ENCODE measurements at regions not wholly inside any gene's neighbourhood (a gene's known extent, or its start where the extent isn't known, plus 50 kb on each side); places are given as distances from the start of the nearest gene placed in this dataset.

GRCh38 chr2:59881218-59881617 lies 672.2 kb downstream of the BCL11A start:
- no peak overlapping the region for H3K27ac Mint-ChIP-seq
- H3K4me1 Mint-ChIP-seq (ENCODE audit: low read depth in 2 of 2), result no peaks in the 10 kb centered on the region
- no peak for DNase-seq (ENCODE audit: low spot score)
- peak in 1 of 2 donors; percentile 4 for ATAC-seq
- no peak overlapping the region for H3K4me3 Mint-ChIP-seq
- H3K36me3 Mint-ChIP-seq, result no peaks in the 10 kb centered on the region
- no peaks in the 10 kb centered on the region for H3K9me3 Mint-ChIP-seq
- peaks cover 1 to 7% of the 10 kb centered on the region in 2 donors for H3K27me3 Mint-ChIP-seq

- no peak for ATAC-seq
- Mint-ChIP-seq H3K27ac (no peak overlapping the region), H3K36me3 (no peaks in the 10 kb centered on the region), H3K9me3 (no peaks in the 10 kb centered on the region), H3K4me1 (ENCODE audit: low read depth in 2 of 2) (no peaks in the 10 kb centered on the region), H3K27me3 (peaks cover 2 to 7% of the 10 kb centered on the region in 2 donors), H3K4me3 (no peak overlapping the region)
- DNase-seq (ENCODE audit: low spot score), result no peak
Measured at GRCh38 chr2:59879700-59880131, 673.7 kb downstream of the BCL11A start.

GRCh38 chr2:59875836-59876235 lies 677.6 kb downstream of the BCL11A start:
- Mint-ChIP-seq H3K9me3 (no peaks in the 10 kb centered on the region), H3K36me3 (no peaks in the 10 kb centered on the region), H3K27ac (no peak overlapping the region), H3K27me3 (peaks cover 2 to 7% of the 10 kb centered on the region in 2 donors), H3K4me3 (no peak overlapping the region), H3K4me1 (ENCODE audit: low read depth in 2 of 2) (no peaks in the 10 kb centered on the region)
- ATAC-seq (no peak), DNase-seq (ENCODE audit: low spot score) (no peak)

GRCh38 chr2:59874971-59875755 lies 678.3 kb downstream of the BCL11A start:
- Mint-ChIP-seq H3K4me1 (ENCODE audit: low read depth in 2 of 2) (no peaks in the 10 kb centered on the region), H3K9me3 (no peaks in the 10 kb centered on the region), H3K36me3 (no peaks in the 10 kb centered on the region), H3K4me3 (no peak overlapping the region), H3K27ac (no peak overlapping the region), H3K27me3 (peaks cover 2 to 7% of the 10 kb centered on the region in 2 donors)
- DNase-seq (ENCODE audit: low spot score) (no peak), ATAC-seq (no peak)

- ATAC-seq (no peak), DNase-seq (ENCODE audit: low spot score) (no peak)
- peaks cover 1 to 2% of the 10 kb centered on the region in 2 donors for H3K27me3 Mint-ChIP-seq
- no peaks in the 10 kb centered on the region for H3K36me3 Mint-ChIP-seq
- no peaks in the 10 kb centered on the region for H3K9me3 Mint-ChIP-seq
- no peak overlapping the region for H3K4me3 Mint-ChIP-seq
- H3K27ac Mint-ChIP-seq, result no peak overlapping the region
- H3K4me1 Mint-ChIP-seq (ENCODE audit: low read depth in 2 of 2), result no peaks in the 10 kb centered on the region
Measured at GRCh38 chr2:59874361-59874760, 679.1 kb downstream of the BCL11A start.

GRCh38 chr2:59871830-59872229 lies 681.6 kb downstream of the BCL11A start:
- no peaks in the 10 kb centered on the region for H3K4me1 Mint-ChIP-seq (ENCODE audit: low read depth in 2 of 2)
- H3K4me3 Mint-ChIP-seq, result no peak overlapping the region

GRCh38 chr2:59868981-59869380 lies 684.5 kb downstream of the BCL11A start:
- no peaks in the 10 kb centered on the region for H3K27me3 Mint-ChIP-seq
- ATAC-seq, result no peak
- DNase-seq (ENCODE audit: low spot score), result no peak
- no peak overlapping the region for H3K27ac Mint-ChIP-seq
- H3K4me1 Mint-ChIP-seq (ENCODE audit: low read depth in 2 of 2), result no peaks in the 10 kb centered on the region
- H3K36me3 Mint-ChIP-seq, result no peaks in the 10 kb centered on the region
- H3K9me3 Mint-ChIP-seq, result no peaks in the 10 kb centered on the region
- no peak overlapping the region for H3K4me3 Mint-ChIP-seq

More at GRCh38 chr2:59871830-59872229, 681.6 kb downstream of the BCL11A start:
- Mint-ChIP-seq H3K27me3 (peaks cover 0 to 2% of the 10 kb centered on the region in 2 donors), H3K36me3 (no peaks in the 10 kb centered on the region), H3K27ac (no peak overlapping the region), H3K9me3 (no peaks in the 10 kb centered on the region)
- DNase-seq (ENCODE audit: low spot score), result no peak
- ATAC-seq, result no peak

GRCh38 chr2:59866436-59866835 lies 687.0 kb downstream of the BCL11A start:
- H3K27ac Mint-ChIP-seq, result no peak overlapping the region
- peaks cover 6% of the 10 kb centered on the region for H3K9me3 Mint-ChIP-seq
- H3K27me3 Mint-ChIP-seq, result no peaks in the 10 kb centered on the region
- ATAC-seq (no peak), DNase-seq (ENCODE audit: low spot score) (no peak)
- H3K4me1 Mint-ChIP-seq (ENCODE audit: low read depth in 2 of 2), result no peaks in the 10 kb centered on the region
- H3K4me3 Mint-ChIP-seq, result no peak overlapping the region
- peaks cover 6% of the 10 kb centered on the region for H3K36me3 Mint-ChIP-seq

GRCh38 chr2:59858540-59858939 lies 694.9 kb downstream of the BCL11A start:
- no peaks in the 10 kb centered on the region for H3K27me3 Mint-ChIP-seq
- ATAC-seq, result no peak
- peaks cover 6% of the 10 kb centered on the region for H3K36me3 Mint-ChIP-seq

GRCh38 chr2:59857109-59857508 lies 696.3 kb downstream of the BCL11A start:
- ATAC-seq, result no peak
- Mint-ChIP-seq H3K27me3 (no peaks in the 10 kb centered on the region), H3K9me3 (peaks cover 2% of the 10 kb centered on the region), H3K4me3 (no peak overlapping the region), H3K27ac (no peak overlapping the region), H3K36me3 (peaks cover 5% of the 10 kb centered on the region), H3K4me1 (ENCODE audit: low read depth in 2 of 2) (no peaks in the 10 kb centered on the region)
- no peak for DNase-seq (ENCODE audit: low spot score)

More at GRCh38 chr2:59858540-59858939, 694.9 kb downstream of the BCL11A start:
- no peak for DNase-seq (ENCODE audit: low spot score)
- Mint-ChIP-seq H3K4me3 (no peak overlapping the region), H3K9me3 (peaks cover 6% of the 10 kb centered on the region), H3K27ac (no peak overlapping the region), H3K4me1 (ENCODE audit: low read depth in 2 of 2) (no peaks in the 10 kb centered on the region)

- DNase-seq (ENCODE audit: low spot score) (no peak), ATAC-seq (no peak)
- no peak overlapping the region for H3K4me3 Mint-ChIP-seq
- no peaks in the 10 kb centered on the region for H3K4me1 Mint-ChIP-seq (ENCODE audit: low read depth in 2 of 2)
- no peaks in the 10 kb centered on the region for H3K9me3 Mint-ChIP-seq
- H3K27me3 Mint-ChIP-seq, result no peaks in the 10 kb centered on the region
- H3K36me3 Mint-ChIP-seq, result no peaks in the 10 kb centered on the region
- H3K27ac Mint-ChIP-seq, result no peak overlapping the region
Measured at GRCh38 chr2:59856391-59856790, 697.1 kb downstream of the BCL11A start.

- Mint-ChIP-seq H3K4me3 (no peak overlapping the region), H3K9me3 (no peaks in the 10 kb centered on the region), H3K27ac (no peak overlapping the region), H3K27me3 (no peaks in the 10 kb centered on the region), H3K36me3 (no peaks in the 10 kb centered on the region), H3K4me1 (ENCODE audit: low read depth in 2 of 2) (no peaks in the 10 kb centered on the region)
- ATAC-seq (no peak), DNase-seq (ENCODE audit: low spot score) (no peak)
Measured at GRCh38 chr2:59853032-59853431, 700.4 kb downstream of the BCL11A start.

- H3K27ac Mint-ChIP-seq, result no peak overlapping the region
- ATAC-seq (no peak), DNase-seq (ENCODE audit: low spot score) (no peak)
- H3K36me3 Mint-ChIP-seq, result no peaks in the 10 kb centered on the region
- no peak overlapping the region for H3K4me3 Mint-ChIP-seq
- no peaks in the 10 kb centered on the region for H3K27me3 Mint-ChIP-seq
- no peaks in the 10 kb centered on the region for H3K4me1 Mint-ChIP-seq (ENCODE audit: low read depth in 2 of 2)
- H3K9me3 Mint-ChIP-seq, result no peaks in the 10 kb centered on the region
Measured at GRCh38 chr2:59851836-59852475, 701.5 kb downstream of the BCL11A start.

- ATAC-seq (no peak), DNase-seq (ENCODE audit: low spot score) (no peak)
- H3K4me1 Mint-ChIP-seq (ENCODE audit: low read depth in 2 of 2), result no peaks in the 10 kb centered on the region
- H3K27me3 Mint-ChIP-seq, result no peaks in the 10 kb centered on the region
- no peak overlapping the region for H3K4me3 Mint-ChIP-seq
- H3K27ac Mint-ChIP-seq, result no peak overlapping the region
- no peaks in the 10 kb centered on the region for H3K36me3 Mint-ChIP-seq
- H3K9me3 Mint-ChIP-seq, result no peaks in the 10 kb centered on the region
Measured at GRCh38 chr2:59850554-59850953, 702.9 kb downstream of the BCL11A start.

Measured in natural killer cell treated with Interleukin-12 subunit alpha and Interleukin-12 subunit beta and Interleukin-15 and Interleukin-18, amount 100 ng/mL, for 72 hours (primary cell).